Stomach (tissue), 4 donors: ENCODE measurements at regions not wholly inside any gene's neighbourhood (a gene's known extent, or its start where the extent isn't known, plus 50 kb on each side); places are given as distances from the start of the nearest gene placed in this dataset.

ENCODE experiments used
- CTCF ChIP-seq, 7 experiments: fragments of 450-650 bp in 4 of 7; fragments of 200-600 bp in 3 of 7; sonication (generic) in 3 of 7; IDR thresholded peaks; one replicate each; pipeline ENCODE4 v1.5.1; 2016 to 2019; ENCODE audit warnings: antibody characterized with exemption in 7 of 7, control low read depth in 2 of 7, mild to moderate bottlenecking in 1 of 7
- POLR2A ChIP-seq, 4 donors: fragments of 450-650 bp; IDR thresholded peaks; one replicate each; pipeline ENCODE4 v1.6.1; 2016; ENCODE audit warnings: antibody characterized with exemption in 4 of 4, control low read depth in 2 of 4, mild to moderate bottlenecking in 1 of 4, moderate library complexity in 1 of 4

GRCh38 chr4:160523231-160523630 is 1420.4 kb downstream of the RAPGEF2 start:
- TF ChIP-seq CTCF (IDR thresholded peaks at IDR 0.05): no peak
- no peak for TF ChIP-seq POLR2A (IDR thresholded peaks at IDR 0.05)
